Suprapubic skin (tissue), 3 donors: ENCODE measurements at regions not wholly inside any gene's neighbourhood (a gene's known extent, or its start where the extent isn't known, plus 50 kb on each side); places are given as distances from the start of the nearest gene placed in this dataset.

Experiments
- CTCF ChIP-seq, 2 donors: fragments of 200-600 bp in 1 of 2; fragments of 450-650 bp in 1 of 2; sonication (generic) in 1 of 2; IDR thresholded peaks; one replicate each; pipeline ENCODE4 v1.5.1; 2016 to 2019; ENCODE audit warnings: antibody characterized with exemption in 2 of 2, mild to moderate bottlenecking in 1 of 2, moderate library complexity in 1 of 2
- EP300 ChIP-seq: sonication (generic); formaldehyde crosslinking; IDR thresholded peaks from one replicate; pipeline ENCODE4 v1.6.1; 2017; ENCODE audit warnings: antibody characterized with exemption
- POLR2A ChIP-seq, 2 donors: fragments of 450-650 bp; IDR thresholded peaks; one replicate each; pipeline ENCODE4 v1.6.1; 2017; ENCODE audit warnings: antibody characterized with exemption in 2 of 2, mild to moderate bottlenecking in 2 of 2, moderate library complexity in 2 of 2

- TF ChIP-seq CTCF (IDR thresholded peaks at IDR 0.05) = no peak
- TF ChIP-seq POLR2A (IDR thresholded peaks at IDR 0.05) = no peak
- no peak for TF ChIP-seq EP300
These were observed 109.8 kb downstream of the PHLDA1 start for GRCh38 chr12:75921622-75922289.
